GM18519 (cell line): ENCODE measurements at regions not wholly inside any gene's neighbourhood (a gene's known extent, or its start where the extent isn't known, plus 50 kb on each side); places are given as distances from the start of the nearest gene placed in this dataset.
"Not testable (repeated sequence)": the region's sequence is repeated elsewhere in the genome, so short reads cannot be mapped to it uniquely, and the experiment has no call there.

Source experiments
- ATAC-seq: cut with Tn5 transposase; IDR thresholded peaks from one replicate; pipeline ENCODE4 v1.9.1; 2021; ENCODE audit warnings: mild to moderate bottlenecking, moderate library complexity; ENCODE audit not compliant: unreplicated experiment, low FRiP score

DNA sequence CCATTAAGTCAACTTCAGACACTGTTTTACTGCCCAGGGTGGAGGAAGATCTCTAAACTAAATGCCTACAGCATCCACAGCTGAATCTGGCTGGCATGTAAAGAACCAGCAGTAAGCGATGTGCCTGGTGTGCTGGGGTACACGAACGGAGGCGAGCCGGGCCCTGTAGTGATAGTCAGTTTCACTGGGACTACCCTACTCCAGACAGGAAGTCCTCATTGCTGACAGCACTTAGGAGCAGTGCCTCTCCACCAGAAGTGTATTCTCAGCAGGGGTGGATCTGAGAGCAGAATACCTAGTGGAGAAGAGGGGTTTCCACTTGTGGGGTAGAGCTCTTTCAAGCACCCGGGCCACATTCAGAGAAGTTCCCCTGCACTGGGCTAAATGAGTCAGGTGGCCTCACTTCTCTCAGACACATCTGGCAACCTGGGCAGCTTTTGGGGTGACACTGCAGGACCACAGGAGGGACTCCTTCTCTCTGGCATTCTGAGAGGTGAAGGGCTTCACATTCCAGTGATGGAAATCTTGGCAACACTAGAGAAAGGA, 290.3 kb upstream of the PLGLB1 start:
- not testable (repeated sequence) for ATAC-seq

DNA sequence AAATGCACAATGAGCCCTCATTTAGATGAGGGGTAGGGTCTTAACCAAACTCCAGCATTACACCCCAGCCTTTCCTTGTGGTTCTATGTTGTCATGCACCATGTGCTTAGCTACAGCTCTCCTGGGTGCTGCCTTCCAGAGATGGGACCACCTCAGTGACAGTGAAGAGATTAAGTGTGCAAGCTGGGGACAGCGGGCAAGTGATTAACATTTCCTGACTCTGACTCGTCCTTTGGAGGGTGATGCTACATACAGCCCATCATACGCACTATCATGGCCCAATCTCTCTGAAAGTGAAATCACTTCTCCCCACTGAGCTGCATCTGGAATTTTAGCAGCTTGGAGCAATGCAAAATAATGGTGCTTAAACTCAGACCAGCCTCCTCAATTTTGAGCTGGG, 293.0 kb upstream of the PLGLB1 start:
- not testable (repeated sequence) for ATAC-seq

DNA sequence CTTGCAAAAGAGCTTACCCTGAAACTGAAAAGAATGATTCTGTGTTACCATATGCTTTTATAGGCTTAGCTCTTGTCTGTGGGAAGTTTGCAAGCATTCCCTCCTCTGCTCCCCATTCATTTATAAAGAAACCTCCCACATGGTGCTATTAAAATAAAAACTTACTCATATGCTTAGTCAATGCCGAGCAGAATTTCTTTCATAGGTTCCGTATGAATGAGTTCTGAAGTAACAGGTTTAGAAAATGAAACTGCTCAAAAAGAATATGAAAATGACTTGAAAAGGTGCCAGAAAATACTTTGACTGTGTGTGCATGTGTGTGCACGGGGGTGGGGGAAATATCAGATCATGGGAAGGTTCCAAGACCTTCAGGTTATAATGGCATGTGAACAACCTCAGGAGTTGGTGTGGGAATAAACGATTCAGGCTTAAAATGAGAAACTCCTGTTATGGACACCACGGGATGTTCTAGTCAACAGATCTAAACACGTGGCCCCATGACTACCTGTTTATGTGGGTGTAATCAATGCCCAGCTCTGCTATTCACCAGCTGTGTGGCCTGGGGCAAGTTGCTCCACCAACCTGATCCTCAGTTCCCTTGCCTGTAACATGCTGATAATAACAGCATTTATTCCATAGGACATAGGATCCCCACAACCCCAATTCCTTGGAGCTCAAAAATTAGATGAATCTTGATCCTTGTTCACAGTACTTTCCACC, 293.7 kb upstream of the PLGLB1 start:
- ATAC-seq, result peak; percentile 89

DNA sequence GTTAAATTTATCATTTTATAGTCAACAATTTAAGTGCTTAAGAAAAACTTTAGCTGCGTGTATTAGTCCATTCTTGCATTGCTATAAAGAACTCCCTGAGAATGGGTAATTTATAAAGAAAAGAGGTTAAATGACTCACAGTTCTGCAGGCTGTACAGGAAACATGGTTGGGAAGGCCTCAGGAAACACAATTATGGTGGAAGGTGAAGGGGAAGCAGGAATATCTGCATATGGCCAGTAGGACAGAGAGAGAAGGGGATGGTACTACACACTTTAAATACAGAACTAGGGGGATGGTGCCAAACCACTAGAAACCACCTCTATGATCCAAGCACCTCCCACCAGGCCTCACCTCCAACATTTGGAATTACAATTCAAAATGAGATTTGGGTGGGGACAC, 295.5 kb upstream of the PLGLB1 start:
- ATAC-seq, result not testable (repeated sequence)

DNA sequence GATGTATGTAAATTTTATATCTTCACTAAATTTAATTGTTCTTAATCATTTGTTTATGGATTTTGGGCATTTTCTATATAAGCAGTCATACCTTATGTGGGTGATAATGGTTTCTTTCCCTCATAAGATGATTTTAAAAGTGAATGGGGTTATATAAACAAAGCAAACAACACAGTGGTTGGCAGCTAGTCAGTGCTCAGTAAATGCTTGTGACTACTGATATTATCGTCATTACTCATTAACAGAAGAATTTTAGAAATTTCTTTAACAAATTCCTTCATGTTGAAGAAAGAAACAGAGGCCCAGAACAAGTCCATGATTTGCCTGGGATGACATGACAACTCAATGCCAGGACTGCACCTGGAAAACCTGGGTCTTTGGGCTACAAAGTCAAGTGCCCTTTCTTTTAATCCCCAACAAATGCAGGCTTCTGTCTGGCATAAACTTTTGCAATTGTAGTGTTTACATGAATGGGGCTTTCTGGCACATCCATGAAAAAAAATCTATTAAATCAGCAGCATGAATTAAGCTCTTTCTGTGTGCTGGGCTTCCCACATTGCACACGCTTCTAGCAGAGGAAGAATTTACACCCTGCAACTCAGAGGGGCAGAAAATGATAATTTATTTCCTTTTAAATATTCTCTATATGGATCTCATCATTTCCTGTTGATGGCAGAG, 297.3 kb upstream of the PLGLB1 start:
- not testable (repeated sequence) for ATAC-seq

DNA sequence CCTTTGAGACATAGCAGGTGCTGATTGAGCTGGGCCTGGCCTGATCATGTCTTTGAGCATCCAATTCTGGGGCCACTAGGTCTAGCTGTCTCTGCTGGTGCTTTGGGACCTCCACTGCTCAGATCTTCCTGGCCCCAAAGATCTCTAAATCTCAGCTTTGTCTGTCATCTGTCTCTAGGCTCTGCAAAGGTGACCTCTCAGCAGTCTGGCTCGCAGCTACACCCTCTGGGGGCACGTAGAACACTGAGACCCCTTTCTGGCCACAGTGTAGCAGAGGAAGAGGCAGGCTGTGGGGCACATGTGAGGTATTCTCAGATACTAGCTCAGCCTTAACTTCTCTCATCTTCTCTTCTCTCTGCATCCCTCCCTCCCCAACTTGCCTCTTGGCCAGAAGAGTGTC, 298.1 kb upstream of the PLGLB1 start:
- not testable (repeated sequence) for ATAC-seq

DNA sequence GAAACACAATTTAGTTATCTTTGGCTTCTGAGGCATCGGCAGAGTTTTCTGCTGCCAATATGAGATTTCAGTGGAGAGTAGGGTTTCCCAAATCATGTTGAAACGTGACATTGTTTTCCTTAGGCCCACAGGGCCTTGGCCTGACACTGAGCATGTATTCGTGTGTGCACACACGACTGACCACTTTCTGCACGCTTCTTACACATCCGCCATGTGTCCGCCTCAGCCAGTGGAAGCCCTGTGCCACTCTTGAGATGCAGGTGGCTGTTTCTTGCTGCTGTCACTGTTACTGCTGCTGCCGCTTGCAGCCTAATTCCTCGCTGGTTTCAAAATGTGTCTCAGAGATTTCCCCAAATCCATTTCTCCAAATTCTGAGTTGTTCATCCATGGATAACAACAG, 299.6 kb upstream of the PLGLB1 start:
- not testable (repeated sequence) for ATAC-seq

DNA sequence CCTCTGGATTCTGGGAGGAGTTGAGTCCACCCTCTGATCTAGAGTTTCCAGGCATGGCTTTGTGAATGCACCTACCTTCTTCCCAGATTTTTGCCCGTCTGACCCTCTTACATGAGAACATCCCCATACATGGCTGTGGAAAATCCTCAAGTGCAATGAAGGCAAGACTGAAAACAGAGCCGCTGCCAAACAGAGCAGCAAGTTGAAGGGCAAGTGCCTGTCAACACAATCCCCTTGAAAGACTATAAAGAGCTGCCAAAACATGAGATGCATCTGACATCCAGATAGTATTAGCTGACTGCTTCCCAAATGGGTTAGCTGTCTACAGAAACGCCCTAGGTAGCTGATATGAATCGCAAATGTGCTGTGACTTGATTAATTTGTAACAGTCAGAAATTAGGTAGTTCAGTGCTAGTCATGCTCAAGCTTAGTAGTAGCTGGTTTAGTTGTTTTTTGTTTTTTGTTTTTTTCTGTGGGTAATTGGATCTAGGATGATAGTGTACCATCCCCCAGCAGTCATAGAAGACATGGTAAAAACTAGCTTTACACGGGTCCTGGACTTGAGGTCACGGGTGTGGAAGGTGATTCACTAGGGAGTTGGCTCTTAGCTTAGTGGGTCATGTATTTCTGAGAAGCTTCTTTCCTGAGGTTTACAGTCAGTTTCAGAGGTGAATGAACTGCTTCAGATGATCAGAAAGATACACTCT, 302.8 kb upstream of the PLGLB1 start:
- not testable (repeated sequence) for ATAC-seq

DNA sequence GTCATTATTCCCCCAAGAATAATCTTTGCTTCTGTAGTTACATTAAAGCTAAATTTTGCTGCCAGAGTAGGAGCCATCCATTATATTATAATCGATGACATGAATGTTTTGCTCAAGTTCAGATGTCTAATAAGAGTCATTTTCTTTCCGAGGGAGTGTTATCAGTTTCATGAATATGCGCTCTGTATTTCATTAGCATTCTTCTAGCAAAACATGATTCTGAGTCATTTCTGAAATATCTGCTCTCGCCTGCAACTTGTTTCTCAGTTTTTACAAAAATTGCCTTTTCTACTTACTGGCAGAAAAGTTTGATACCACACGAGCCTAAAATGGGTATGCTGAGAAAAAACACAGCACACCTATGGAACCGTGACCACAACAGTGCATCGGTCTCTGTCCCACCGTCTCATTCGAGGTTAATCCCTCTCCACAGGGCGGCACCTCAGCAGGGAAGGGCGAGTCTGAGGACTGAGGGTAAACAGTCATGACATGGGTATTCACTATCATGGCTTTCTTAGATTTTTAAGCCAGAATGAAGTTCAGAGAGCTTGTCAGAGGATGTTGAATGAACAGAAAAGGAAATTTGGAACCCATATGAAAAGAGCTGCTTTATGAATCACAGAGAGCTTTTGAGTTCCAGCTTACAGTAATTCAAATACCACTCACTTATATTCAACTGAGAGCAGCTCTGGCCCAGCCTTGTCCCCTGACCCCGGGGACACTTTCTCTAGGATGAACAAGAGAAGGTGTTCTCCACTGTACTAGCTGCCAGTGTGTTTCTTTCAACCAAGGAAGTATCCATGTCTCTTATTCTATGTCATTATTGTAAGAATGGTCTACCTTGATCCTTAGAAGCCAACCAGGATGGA, 303.6 kb upstream of the PLGLB1 start:
- ATAC-seq, result not testable (repeated sequence)

DNA sequence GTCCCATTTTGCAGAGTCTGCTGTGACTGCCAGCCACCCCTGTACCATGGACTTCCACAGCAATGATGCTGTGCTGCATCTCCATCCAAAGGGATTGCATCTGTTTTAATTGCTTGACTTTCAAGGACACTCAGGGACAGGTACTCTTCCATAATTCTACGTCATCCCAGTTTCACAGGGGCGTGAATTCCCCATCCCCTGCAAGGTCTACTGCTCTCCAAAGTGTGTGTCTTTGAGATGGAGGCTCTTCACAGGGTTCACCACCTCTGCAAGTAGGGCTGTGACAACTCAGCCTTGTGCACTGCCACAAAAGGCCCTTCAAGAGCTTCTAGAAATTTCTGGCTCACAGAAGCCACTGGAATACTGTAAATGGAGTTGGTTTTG, 304.3 kb upstream of the PLGLB1 start:
- not testable (repeated sequence) for ATAC-seq

DNA sequence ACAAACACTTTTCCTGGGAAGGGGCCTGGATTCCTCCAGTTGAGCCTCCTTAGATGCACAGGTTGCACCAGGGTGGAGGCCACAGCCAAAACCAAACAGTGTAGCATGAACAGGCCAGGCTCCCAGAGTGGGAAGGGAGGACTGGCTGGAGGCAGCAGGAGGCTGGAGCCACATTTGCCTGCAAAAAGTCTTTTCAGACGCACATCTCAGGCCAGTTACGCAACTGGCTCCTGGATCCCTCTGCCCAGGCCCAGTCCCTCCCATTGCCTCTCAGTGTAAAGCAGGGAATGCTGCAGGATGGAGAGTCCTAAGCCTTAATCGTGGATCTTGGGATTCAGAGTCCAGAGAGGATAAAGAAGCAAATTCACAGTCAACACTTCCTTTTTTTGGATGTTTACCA, 305.1 kb upstream of the PLGLB1 start:
- ATAC-seq, result not testable (repeated sequence)

DNA sequence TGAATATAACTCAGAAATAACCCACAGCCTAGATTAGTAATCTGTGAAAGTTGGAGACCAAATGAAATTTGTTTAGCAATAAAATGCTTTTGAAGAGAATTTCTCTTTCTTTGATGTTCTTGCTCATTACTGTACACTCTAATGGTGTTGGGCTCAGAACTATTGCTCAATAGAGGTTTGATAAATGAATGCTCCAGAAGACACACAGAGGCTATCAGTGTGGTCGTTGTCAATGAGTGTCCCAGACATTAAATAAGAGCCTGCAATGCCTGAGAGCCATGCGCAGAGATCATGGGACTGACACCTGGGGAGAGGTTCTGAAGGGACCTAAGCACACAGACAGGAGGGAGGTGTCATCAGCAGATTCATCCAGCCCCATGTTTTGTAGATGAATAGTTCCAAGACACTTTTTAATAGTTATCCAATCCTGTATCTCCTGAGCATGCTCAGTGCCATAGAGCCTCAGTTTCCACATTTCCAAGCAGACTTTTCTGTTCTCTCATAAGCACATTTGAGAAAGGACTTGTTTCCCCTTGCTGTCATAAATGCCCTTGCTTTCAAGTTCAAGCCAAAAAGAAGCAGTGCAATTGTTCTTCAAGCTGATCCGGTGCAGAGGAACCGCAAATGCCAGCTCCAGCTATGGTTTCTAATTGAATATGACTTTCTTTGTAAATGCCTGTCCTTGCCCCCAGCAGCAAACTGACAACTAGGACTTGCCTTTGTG, 306.2 kb upstream of the PLGLB1 start:
- ATAC-seq, result not testable (repeated sequence)

DNA sequence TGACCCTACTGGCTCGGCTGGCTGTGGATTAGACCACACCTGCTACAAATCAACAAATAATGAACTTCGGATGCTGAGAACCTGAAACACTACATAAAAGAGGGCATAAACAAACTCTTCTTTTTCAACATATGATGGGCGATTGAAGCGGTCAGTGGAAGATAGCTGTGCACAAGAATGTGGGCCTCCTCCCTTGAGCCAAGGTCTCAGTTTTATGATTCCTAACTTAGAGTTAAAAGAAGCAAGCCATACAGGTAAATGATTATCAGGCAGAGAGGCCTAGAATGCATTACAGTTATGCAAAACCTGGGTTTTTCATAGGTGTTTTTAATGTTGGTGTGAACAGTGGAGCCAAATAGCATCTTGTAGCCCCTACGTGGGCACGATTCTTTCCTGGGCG, 307.9 kb upstream of the PLGLB1 start:
- ATAC-seq, result not testable (repeated sequence)

DNA sequence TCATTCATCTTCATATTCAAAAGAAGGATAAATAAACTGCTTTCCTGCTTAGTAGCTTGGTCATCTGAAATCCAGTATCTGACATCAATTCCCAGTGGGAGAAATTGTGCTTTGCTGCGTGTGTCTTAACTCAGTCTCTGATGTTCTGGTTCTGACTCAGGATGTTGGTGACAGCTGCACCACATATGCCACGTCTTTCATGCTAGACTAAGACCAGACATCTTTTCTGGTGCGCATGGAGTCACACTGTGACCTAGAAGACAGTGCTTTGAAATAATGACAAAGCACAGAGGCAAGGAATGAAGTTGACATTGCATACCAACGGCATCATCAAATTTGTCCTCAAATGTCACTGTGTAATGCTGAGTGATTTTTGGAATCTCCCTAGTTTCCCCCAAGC, 308.8 kb upstream of the PLGLB1 start:
- not testable (repeated sequence) for ATAC-seq

DNA sequence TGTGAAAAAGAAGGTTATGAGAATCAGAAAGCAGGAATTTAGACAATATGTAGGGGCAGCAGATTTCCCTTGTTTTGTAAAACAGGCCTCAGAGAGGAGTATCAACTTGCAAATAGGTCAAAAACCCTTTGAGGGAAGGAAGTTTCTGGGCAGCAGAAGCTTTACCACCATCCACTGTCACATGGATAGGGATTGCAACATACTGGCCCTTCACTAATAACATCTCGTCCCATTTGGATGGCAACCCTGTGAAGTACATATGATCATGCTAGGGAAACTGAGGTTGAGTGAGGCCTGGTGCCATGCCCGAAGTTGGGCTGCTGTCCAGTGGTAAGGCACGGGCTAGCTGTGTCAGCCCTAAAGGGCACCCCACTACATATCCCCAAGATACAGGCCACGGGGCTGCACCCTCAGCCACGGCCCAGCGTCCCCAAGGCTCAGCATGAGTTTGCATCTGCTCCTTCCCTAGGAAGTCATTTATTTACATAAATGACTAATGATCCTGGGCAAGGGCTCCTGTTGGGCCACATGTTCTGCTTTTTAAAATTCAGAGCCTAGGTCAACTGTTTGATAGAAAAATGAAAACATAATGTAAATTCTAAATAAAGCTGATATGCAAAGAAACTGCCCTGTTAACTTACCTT, 310.4 kb upstream of the PLGLB1 start:
- ATAC-seq, result not testable (repeated sequence)

DNA sequence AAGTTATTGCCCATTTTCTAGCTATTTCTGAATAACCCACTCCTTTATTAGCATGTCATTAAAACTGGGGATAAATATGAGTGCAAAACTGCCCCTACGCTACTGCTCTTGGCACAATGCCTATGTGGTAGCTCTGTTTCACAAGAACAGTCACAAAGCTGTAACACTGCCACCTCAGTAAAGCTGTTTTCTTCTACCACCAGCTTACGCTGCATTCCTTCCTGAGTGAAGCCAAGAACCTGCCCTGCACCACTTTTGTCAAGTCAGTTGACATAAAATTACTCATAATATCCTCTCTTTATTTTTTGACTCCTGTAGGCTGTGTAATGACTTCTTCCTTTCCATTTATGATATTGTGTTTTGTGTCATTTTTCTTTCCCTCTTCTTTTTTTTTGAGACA, 313.2 kb upstream of the PLGLB1 start:
- not testable (repeated sequence) for ATAC-seq

DNA sequence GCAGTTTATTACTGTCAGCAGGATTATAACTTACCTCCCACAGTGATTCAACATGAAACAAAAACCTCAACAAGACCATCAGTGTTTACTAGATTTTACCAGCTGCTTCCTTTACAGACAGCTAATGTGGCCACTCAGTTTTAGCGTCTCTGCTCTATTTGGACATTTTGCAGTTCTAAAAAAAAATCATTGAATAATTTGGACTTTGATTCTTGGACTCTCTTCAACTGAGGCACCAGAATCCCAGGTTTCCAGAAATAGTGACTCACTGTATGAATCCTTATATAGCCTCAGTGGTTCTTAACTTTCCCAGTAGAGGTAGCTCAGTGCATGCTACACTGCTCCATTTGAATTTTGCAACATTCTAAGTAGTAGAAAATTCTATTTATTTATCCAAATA, 317.4 kb upstream of the PLGLB1 start:
- not testable (repeated sequence) for ATAC-seq

DNA sequence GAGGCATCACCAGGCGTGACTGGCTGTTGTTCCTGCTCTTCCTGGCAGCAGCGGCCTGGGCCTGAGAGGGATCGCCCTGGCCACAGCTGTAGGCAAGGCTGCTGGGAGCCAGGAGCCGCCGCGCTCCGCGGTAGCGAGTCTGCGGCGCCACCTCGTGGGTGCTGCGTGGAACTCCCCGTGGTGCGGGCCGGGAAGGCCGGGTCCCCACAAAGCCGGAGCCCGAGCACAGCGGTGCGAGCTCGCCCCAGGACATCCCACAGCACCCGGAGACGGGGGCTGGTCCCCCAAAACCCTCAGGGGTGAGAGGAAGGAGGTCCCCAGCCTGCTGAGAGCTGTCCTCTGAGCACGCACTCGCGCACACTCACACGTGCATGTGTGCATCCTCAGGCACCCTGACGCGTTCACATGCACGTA, 320.0 kb upstream of the PLGLB1 start:
- not testable (repeated sequence) for ATAC-seq

DNA sequence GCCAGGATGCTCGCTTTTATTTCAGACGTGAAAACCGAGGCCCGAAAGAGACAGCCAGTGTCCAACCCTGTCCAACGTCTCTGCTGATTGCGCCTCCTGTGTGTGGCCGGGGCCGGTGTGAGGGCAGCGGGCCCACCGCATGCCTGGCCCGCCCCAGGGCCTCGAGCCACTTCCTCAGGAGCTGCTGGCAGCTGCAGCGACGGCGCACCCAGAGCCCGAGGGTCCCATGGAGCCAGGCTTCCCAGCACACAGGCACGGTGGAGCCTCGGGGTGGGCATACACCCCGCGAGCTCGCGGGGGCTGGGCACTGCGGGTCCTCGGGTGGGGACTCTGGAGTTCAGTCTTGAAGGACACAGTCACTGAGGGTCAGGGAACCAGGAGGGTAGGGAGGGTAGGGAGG, 320.5 kb upstream of the PLGLB1 start:
- ATAC-seq, result not testable (repeated sequence)
